ENCODE measurements at regions not wholly inside any gene's neighbourhood (a gene's known extent, or its start where the extent isn't known, plus 50 kb on each side); places are given as distances from the start of the nearest gene placed in this dataset.

DNA sequence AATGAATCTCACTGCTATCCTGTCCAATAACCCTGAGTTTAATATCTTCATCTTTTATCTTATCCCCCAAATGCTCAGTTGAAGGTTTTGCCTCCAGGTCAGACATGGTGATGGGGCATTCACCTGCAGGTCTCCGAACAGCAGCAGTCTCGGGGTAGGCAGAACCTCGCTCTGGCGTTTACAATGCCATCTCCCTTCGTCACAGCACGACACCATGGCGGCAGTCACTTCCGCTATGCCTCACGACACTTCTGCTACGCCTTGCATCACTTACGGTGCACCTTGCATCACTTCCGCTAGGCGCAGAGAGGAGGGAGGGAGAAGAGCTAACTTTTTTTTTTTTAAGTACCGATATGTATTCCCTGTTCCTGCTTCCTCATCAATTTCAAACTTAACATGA, 194.9 kb downstream of the BCAS1 start:
- TF ChIP-seq, protein P1, sequence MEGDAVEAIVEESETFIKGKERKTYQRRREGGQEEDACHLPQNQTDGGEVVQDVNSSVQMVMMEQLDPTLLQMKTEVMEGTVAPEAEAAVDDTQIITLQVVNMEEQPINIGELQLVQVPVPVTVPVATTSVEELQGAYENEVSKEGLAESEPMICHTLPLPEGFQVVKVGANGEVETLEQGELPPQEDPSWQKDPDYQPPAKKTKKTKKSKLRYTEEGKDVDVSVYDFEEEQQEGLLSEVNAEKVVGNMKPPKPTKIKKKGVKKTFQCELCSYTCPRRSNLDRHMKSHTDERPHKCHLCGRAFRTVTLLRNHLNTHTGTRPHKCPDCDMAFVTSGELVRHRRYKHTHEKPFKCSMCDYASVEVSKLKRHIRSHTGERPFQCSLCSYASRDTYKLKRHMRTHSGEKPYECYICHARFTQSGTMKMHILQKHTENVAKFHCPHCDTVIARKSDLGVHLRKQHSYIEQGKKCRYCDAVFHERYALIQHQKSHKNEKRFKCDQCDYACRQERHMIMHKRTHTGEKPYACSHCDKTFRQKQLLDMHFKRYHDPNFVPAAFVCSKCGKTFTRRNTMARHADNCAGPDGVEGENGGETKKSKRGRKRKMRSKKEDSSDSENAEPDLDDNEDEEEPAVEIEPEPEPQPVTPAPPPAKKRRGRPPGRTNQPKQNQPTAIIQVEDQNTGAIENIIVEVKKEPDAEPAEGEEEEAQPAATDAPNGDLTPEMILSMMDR (IDR thresholded peaks at IDR 0.05; ENCODE audit: low read depth, low read length, poor library complexity, severe bottlenecking): no peak
- no peak for TF ChIP-seq EZH2phosphoT487 (IDR thresholded peaks at IDR 0.05; ENCODE audit: borderline replicate concordance, low read length)

Measured in DOHH2 (cell line).